ENCODE measurements at regions not wholly inside any gene's neighbourhood (a gene's known extent, or its start where the extent isn't known, plus 50 kb on each side); places are given as distances from the start of the nearest gene placed in this dataset.
"Not testable (repeated sequence)": the region's sequence is repeated elsewhere in the genome, so short reads cannot be mapped to it uniquely, and the experiment has no call there.

DNA sequence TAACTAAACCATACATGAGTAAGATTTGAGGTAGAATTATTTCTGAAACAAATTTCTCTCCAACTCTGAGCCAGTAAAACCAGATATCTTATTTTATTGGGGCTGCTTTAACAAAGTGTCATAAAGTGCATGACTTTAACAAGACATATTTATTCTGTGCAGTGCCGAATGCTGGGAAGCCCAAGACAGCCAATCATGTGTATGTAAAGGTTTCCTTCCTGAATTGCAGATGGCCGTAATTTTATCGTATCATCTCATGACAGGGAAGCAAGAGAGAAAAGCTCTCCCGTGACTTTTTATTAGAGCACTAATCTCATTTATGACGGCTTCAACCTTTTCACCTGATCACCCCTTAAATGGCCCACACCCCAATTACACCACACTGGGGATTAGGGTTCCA is 777.9 kb downstream of the TMEM121 start:
- DNase-seq: no peak

- no peak for DNase-seq
These were observed 782.5 kb downstream of the TMEM121 start for GRCh38 chr14:106308839-106309389.

- DNase-seq: no peak
These were observed 783.0 kb downstream of the TMEM121 start for GRCh38 chr14:106309423-106309822.

DNA sequence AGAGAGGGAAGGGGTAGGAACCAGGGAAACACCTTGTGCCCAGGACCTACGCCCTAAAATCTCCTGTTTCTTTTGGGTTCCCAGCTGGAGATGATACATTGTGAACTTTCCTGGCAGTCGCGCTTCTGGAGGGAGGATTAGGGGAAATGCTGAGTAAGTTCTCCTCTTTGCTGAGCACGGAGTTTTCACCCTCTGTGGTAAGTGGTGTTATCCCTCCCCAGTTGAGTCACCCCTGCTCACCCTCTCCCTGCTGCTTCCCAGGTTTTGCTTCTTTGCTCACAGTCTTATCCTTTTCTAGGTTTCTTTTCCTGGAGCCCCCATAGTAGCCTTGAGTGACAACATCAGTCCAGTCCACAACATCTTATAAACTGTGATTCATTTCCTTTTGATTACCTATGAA is 789.1 kb downstream of the TMEM121 start:
- no peak for DNase-seq

- no peak for DNase-seq
These were observed 791.2 kb downstream of the TMEM121 start for GRCh38 chr14:106317593-106317992.

DNA sequence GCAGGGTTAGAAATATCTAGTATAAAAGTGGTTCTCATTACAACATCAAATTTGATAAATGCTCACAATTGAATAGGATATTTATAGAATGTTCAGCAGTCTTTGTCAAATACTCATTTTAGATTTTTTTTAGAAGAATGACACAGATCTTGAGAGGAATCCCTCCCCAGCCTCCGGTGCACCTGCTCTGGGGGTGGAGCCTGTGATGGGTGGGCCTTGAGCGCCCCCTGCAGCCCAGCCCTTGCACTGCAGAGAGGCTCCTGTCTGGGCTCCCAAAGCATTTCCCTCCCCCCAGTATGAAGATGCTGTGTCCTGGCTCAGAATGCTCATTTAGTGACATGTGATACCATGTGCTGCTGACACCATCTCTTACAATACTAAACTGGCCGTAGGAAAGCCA is 792.3 kb downstream of the TMEM121 start:
- DNase-seq: no peak

DNA sequence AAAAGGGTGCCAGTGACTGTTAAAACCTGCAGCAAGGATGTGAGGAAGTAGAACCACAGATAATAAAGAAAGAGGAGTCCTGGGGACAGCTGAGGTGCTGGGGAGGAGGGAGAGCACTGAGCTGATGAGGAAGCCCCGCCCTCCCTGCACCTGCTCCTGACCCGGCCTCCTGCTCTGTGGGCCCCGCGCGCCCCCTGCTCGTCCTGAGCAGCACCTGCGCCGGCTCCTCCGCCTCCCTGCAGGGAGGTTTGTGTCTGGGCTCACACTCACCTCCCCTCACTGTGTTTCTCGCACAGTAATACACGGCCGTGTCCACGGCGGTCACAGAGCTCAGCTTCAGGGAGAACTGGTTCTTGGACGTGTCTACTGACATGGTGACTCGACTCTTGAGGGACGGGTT is 797.6 kb downstream of the TMEM121 start:
- DNase-seq: not testable (repeated sequence)

GRCh38 chr14:106327234-106327633 is 800.9 kb downstream of the TMEM121 start:
- DNase-seq: no peak

GRCh38 chr14:106327702-106328353 is 801.4 kb downstream of the TMEM121 start:
- not testable (repeated sequence) for DNase-seq

DNA sequence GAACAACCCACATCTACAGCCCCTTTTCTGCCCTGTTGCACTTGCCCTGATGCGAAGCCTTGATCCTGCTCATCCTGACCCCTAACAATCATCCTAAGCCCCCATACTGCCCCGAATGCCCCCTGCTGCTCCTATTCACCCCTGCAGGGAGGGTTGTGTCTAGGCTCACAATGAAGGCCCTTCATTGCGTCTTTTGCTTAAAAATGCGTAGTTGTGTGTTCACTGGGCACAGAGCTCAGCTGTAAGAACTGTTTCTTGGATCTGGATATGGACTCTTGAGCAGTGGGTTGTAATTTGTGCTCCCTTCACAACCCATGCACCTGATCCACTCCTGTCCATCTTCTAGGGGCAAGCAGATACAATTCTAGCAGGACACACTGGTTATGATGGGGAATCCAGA is 802.9 kb downstream of the TMEM121 start:
- not testable (repeated sequence) for DNase-seq

GRCh38 chr14:106329987-106330774 is 803.8 kb downstream of the TMEM121 start:
- not testable (repeated sequence) for DNase-seq

GRCh38 chr14:106334428-106335109 is 808.2 kb downstream of the TMEM121 start:
- DNase-seq: not testable (repeated sequence)

- DNase-seq: not testable (repeated sequence)
These were observed 808.7 kb downstream of the TMEM121 start for GRCh38 chr14:106335110-106335429.

GRCh38 chr14:106338775-106339174 is 812.4 kb downstream of the TMEM121 start:
- not testable (repeated sequence) for DNase-seq

DNA sequence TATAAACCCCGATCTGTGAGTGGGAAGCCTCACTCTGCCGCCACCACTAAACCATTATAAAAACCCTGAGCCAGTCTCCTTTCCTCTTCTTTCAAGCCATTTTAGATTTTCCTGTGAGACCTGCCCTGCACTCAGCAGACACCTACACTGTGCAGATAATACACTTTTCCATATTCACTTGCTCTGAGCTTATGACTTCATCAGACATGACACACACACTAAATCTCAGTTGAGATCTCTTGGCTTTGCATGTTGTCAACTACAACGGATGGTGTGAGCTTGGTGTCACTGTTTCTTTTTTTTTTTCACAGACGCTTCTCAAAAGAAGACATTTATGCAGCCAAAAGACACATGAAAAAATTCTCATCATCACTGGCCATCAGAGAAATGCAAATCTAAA is 814.3 kb downstream of the TMEM121 start:
- not testable (repeated sequence) for DNase-seq

GRCh38 chr14:106341161-106341560 is 814.8 kb downstream of the TMEM121 start:
- DNase-seq: not testable (repeated sequence)

GRCh38 chr14:106343626-106344025 is 817.2 kb downstream of the TMEM121 start:
- DNase-seq: no peak

- not testable (repeated sequence) for DNase-seq
These were observed 817.8 kb downstream of the TMEM121 start for GRCh38 chr14:106344065-106344614.

- not testable (repeated sequence) for DNase-seq
These were observed 818.6 kb downstream of the TMEM121 start for GRCh38 chr14:106344791-106345479.

GRCh38 chr14:106346084-106346483 is 819.7 kb downstream of the TMEM121 start:
- no peak for DNase-seq

DNA sequence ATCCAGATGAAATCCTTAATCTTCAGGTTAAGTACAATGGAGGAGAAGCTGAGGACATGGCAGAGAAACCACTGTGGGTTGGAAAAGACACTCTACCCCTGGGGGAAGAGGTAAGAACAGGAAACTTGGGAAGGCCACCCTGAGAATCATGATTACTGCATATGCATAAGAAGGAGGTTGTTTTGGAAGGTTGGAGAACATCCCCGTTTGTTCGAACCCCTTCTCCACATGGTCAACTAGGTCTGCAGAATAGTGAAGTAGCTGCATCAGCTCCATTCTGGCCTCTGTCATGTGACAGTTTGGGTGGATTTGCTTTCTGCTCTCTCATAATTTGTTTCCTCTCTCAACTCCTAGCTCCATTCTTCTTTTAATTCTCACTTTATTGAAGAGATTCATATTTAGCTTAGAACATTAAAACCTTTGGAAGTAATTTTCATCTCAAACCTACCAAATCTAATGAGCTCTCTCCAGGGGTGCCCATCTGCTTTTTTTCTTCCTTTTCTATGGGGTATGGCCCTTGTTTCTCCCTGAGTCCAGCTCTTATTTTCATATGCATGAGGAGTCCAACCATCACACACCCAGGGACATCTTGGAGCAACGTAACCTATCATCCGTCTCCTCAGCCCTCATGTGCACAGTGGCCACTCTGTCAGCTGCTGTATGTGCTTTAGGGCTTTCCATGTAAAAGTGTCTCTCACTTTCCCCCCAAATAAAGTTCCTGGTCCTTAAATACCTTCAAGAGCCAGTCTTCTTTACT is 820.3 kb downstream of the TMEM121 start:
- no peak for DNase-seq

GRCh38 chr14:106347291-106347778 is 821.0 kb downstream of the TMEM121 start:
- no peak for DNase-seq
